Neural progenitor cell (in vitro differentiated cells): ENCODE measurements at regions not wholly inside any gene's neighbourhood (a gene's known extent, or its start where the extent isn't known, plus 50 kb on each side); places are given as distances from the start of the nearest gene placed in this dataset.
"Not testable (repeated sequence)": the region's sequence is repeated elsewhere in the genome, so short reads cannot be mapped to it uniquely, and the experiment has no call there.

ENCODE experiments used
- DNase-seq: peaks from one replicate; pipeline ENCODE4 v3.0.0-alpha.2; 2016; ENCODE audit warnings: low spot score
- H2AFZ ChIP-seq: fragments of 200-600 bp; sonication (generic); replicated peaks from 2 replicates; pipeline ENCODE4 v1.6.1; 2016; ENCODE audit warnings: antibody characterized with exemption
- H3F3A ChIP-seq: fragments of 200-600 bp; sonication (generic); 2 replicates; pipeline ENCODE4 v1.6.1; 2016; ENCODE audit warnings: antibody characterized with exemption, low read depth
- H3K27ac ChIP-seq: fragments of 200-600 bp; sonication (generic); 2 replicates; pipeline ENCODE4 v1.5.1; 2016; ENCODE audit warnings: mild to moderate bottlenecking
- H3K27me3 ChIP-seq: fragments of 200-600 bp; sonication (generic); 2 replicates; pipeline ENCODE4 v1.6.1; 2016; ENCODE audit warnings: mild to moderate bottlenecking, moderate library complexity
- H3K36me3 ChIP-seq: fragments of 200-600 bp; sonication (generic); 2 replicates; pipeline ENCODE4 v1.5.1; 2016
- H3K4me1 ChIP-seq: fragments of 200-600 bp; sonication (generic); 2 replicates; pipeline ENCODE4 v1.6.1; 2016; ENCODE audit warnings: mixed run types
- H3K4me2 ChIP-seq: fragments of 200-600 bp; sonication (generic); 2 replicates; pipeline ENCODE4 v1.6.1; 2016
- H3K4me3 ChIP-seq: fragments of 200-600 bp; sonication (generic); 2 replicates; pipeline ENCODE4 v1.5.1; 2016
- H3K79me2 ChIP-seq: fragments of 200-600 bp; sonication (generic); 2 replicates; pipeline ENCODE4 v1.6.1; 2016; ENCODE audit warnings: low read depth
- H3K9ac ChIP-seq: fragments of 200-600 bp; sonication (generic); 2 replicates; pipeline ENCODE4 v1.6.1; 2016
- H3K9me3 ChIP-seq: fragments of 200-600 bp; sonication (generic); 2 replicates; pipeline ENCODE4 v1.5.1; 2016; ENCODE audit warnings: low read depth
- H4K20me1 ChIP-seq: fragments of 200-600 bp; sonication (generic); 2 replicates; pipeline ENCODE4 v1.6.1; 2016; ENCODE audit warnings: low read depth
- H3K27ac Mint-ChIP-seq: 3 replicates; pipeline ENCODE4 v1.8.0; 2021; ENCODE audit warnings: mixed read lengths
- H3K27me3 Mint-ChIP-seq: 2 replicates; pipeline ENCODE4 v1.8.0; 2022; ENCODE audit warnings: low read depth, mild to moderate bottlenecking, inconsistent platforms, moderate library complexity, mixed read lengths; ENCODE audit not compliant: insufficient read depth
- H3K36me3 Mint-ChIP-seq: 3 replicates; pipeline ENCODE4 v1.8.0; 2021; ENCODE audit warnings: mixed read lengths
- H3K4me1 Mint-ChIP-seq: 3 replicates; pipeline ENCODE4 v1.8.0; 2021; ENCODE audit warnings: mixed read lengths
- H3K4me3 Mint-ChIP-seq: 3 replicates; pipeline ENCODE4 v1.8.0; 2021; ENCODE audit warnings: mild to moderate bottlenecking, moderate library complexity, mixed read lengths
- H3K9me3 Mint-ChIP-seq: 3 replicates; pipeline ENCODE4 v1.8.0; 2020; ENCODE audit warnings: mixed read lengths
- CTCF ChIP-seq: fragments of 200-600 bp; sonication (generic); IDR thresholded peaks from 2 replicates; pipeline ENCODE4 v1.5.1; 2017; ENCODE audit warnings: antibody characterized with exemption, mild to moderate bottlenecking
- EZH2 ChIP-seq: fragments of 200-600 bp; sonication (generic); IDR thresholded peaks from 2 replicates; pipeline ENCODE4 v1.6.1; 2017; ENCODE audit warnings: antibody characterized with exemption, mild to moderate bottlenecking, moderate library complexity
- EZH2phosphoT487 ChIP-seq: fragments of 200-600 bp; sonication (generic); IDR thresholded peaks from 2 replicates; pipeline ENCODE4 v1.6.1; 2017; ENCODE audit warnings: antibody characterized with exemption

- H3K9ac ChIP-seq, H2AFZ ChIP-seq, H3K4me3 ChIP-seq, H3K36me3 ChIP-seq, DNase-seq, H4K20me1 ChIP-seq, H3K9me3 Mint-ChIP-seq, H3K27me3 ChIP-seq, H3K36me3 Mint-ChIP-seq, H3K27ac Mint-ChIP-seq, H3F3A ChIP-seq, H3K4me3 Mint-ChIP-seq, H3K9me3 ChIP-seq, H3K4me2 ChIP-seq, H3K27ac ChIP-seq, H3K4me1 Mint-ChIP-seq, H3K4me1 ChIP-seq, H3K79me2 ChIP-seq, H3K27me3 Mint-ChIP-seq: not testable (repeated sequence)
These were observed 215.0 kb downstream of the STIM2 start for GRCh38 chr4:27075603-27076002.

- Histone ChIP-seq H3K4me1 (peaks cover 3% of the 10 kb centered on the region), H3K27ac (no peak overlapping the region), H2AFZ (no peak overlapping the region), H3K4me2 (no peak overlapping the region), H3F3A (no peaks in the 10 kb centered on the region), H3K79me2 (no peaks in the 10 kb centered on the region), H3K9ac (no peak overlapping the region), H4K20me1 (no peaks in the 10 kb centered on the region), H3K27me3 (peaks cover 15% of the 10 kb centered on the region), H3K36me3 (no peaks in the 10 kb centered on the region), H3K9me3 (no peaks in the 10 kb centered on the region), H3K4me3 (no peak overlapping the region)
- H3K36me3 Mint-ChIP-seq = no peaks in the 10 kb centered on the region
- TF ChIP-seq CTCF (no peak), EZH2phosphoT487 (no peak), EZH2 (no peak)
- DNase-seq = no peak
- H3K4me3 Mint-ChIP-seq = no peak overlapping the region
- peaks cover 6% of the 10 kb centered on the region for H3K27me3 Mint-ChIP-seq
- peaks cover 8% of the 10 kb centered on the region for H3K4me1 Mint-ChIP-seq
- H3K27ac Mint-ChIP-seq = no peak overlapping the region
- peaks cover 3% of the 10 kb centered on the region for H3K9me3 Mint-ChIP-seq
These were observed 218.4 kb downstream of the STIM2 start for GRCh38 chr4:27078934-27079455.

GRCh38 chr4:27081675-27082586 is 221.3 kb downstream of the STIM2 start:
- no peak overlapping the region for H3K4me3 Mint-ChIP-seq
- H3K79me2 ChIP-seq = no peaks in the 10 kb centered on the region
- H3F3A ChIP-seq = peaks cover 5% of the 10 kb centered on the region
- no peak overlapping the region for H2AFZ ChIP-seq
- H4K20me1 ChIP-seq = no peaks in the 10 kb centered on the region
- TF ChIP-seq EZH2 = no peak
- no peak for TF ChIP-seq CTCF
- no peak for TF ChIP-seq EZH2phosphoT487
- H3K4me1 ChIP-seq = peaks cover 13% of the 10 kb centered on the region
- DNase-seq = no peak
- no peak overlapping the region for H3K27ac ChIP-seq
- no peaks in the 10 kb centered on the region for H3K9me3 ChIP-seq
- H3K27me3 Mint-ChIP-seq = peaks cover 11% of the 10 kb centered on the region
- no peak overlapping the region for H3K9ac ChIP-seq
- H3K36me3 ChIP-seq = no peaks in the 10 kb centered on the region
- no peaks in the 10 kb centered on the region for H3K9me3 Mint-ChIP-seq
- peaks cover 29% of the 10 kb centered on the region for H3K27me3 ChIP-seq
- no peak overlapping the region for H3K27ac Mint-ChIP-seq
- no peaks in the 10 kb centered on the region for H3K36me3 Mint-ChIP-seq
- H3K4me1 Mint-ChIP-seq = peaks cover 19% of the 10 kb centered on the region
- H3K4me2 ChIP-seq = no peak overlapping the region
- H3K4me3 ChIP-seq = no peak overlapping the region

GRCh38 chr4:27082776-27083175 is 222.1 kb downstream of the STIM2 start:
- no peaks in the 10 kb centered on the region for H3K9me3 Mint-ChIP-seq
- H3K9me3 ChIP-seq = no peaks in the 10 kb centered on the region
- no peak overlapping the region for H3K4me2 ChIP-seq
- no peak overlapping the region for H3K9ac ChIP-seq
- H3K4me1 Mint-ChIP-seq = peaks cover 21% of the 10 kb centered on the region
- no peak overlapping the region for H2AFZ ChIP-seq
- peaks cover 16% of the 10 kb centered on the region for H3K27me3 Mint-ChIP-seq
- no peak overlapping the region for H3K4me3 Mint-ChIP-seq
- H3K36me3 Mint-ChIP-seq = no peaks in the 10 kb centered on the region
- no peaks in the 10 kb centered on the region for H3K79me2 ChIP-seq
- H3K27ac ChIP-seq = no peak overlapping the region
- peaks cover 13% of the 10 kb centered on the region for H3K4me1 ChIP-seq
- H4K20me1 ChIP-seq = no peaks in the 10 kb centered on the region
- TF ChIP-seq EZH2 (no peak), EZH2phosphoT487 (no peak), CTCF (no peak)
- peaks cover 29% of the 10 kb centered on the region for H3K27me3 ChIP-seq
- no peak for DNase-seq
- H3K27ac Mint-ChIP-seq = no peak overlapping the region
- H3K4me3 ChIP-seq = no peak overlapping the region
- peaks cover 5% of the 10 kb centered on the region for H3F3A ChIP-seq
- H3K36me3 ChIP-seq = no peaks in the 10 kb centered on the region
